ENCODE measurements at regions not wholly inside any gene's neighbourhood (a gene's known extent, or its start where the extent isn't known, plus 50 kb on each side); places are given as distances from the start of the nearest gene placed in this dataset.

- TF ChIP-seq POLR2AphosphoS5 (IDR thresholded peaks at IDR 0.05; ENCODE audit: low read depth, low read length) (no peak), POLR2A (IDR thresholded peaks at IDR 0.05; ENCODE audit: low read depth, low read length) (no peak), TAF1 (IDR thresholded peaks at IDR 0.05; ENCODE audit: borderline replicate concordance, low read depth, low read length) (no peak)
Measured at GRCh38 chr4:96025011-96025410, 185.1 kb downstream of the PDHA2 start.
